GM12891 (cell line): ENCODE measurements at regions not wholly inside any gene's neighbourhood (a gene's known extent, or its start where the extent isn't known, plus 50 kb on each side); places are given as distances from the start of the nearest gene placed in this dataset.

ENCODE experiments used
- PAX5 ChIP-seq: IDR thresholded peaks from 2 replicates; pipeline ENCODE4 v1.6.1; 2011; ENCODE audit warnings: low read length, moderate library complexity, mild to moderate bottlenecking; ENCODE audit not compliant: insufficient read depth, severe bottlenecking
- POLR2A ChIP-seq: IDR thresholded peaks from 2 replicates; pipeline ENCODE4 v1.6.1; 2011; ENCODE audit warnings: low read depth, low read length, control low read depth
- POLR2AphosphoS5 ChIP-seq: IDR thresholded peaks from 2 replicates; pipeline ENCODE4 v1.6.1; 2011; ENCODE audit warnings: low read depth, low read length, control low read depth
- POU2F2 ChIP-seq: IDR thresholded peaks from 2 replicates; pipeline ENCODE4 v1.6.1; 2011; ENCODE audit warnings: low read depth, mild to moderate bottlenecking, control low read depth, low read length, moderate library complexity
- SPI1 ChIP-seq: IDR thresholded peaks from 2 replicates; pipeline ENCODE4 v1.6.1; 2011; ENCODE audit warnings: low read depth, low read length, control low read depth

- TF ChIP-seq POLR2A, result no peak
- TF ChIP-seq POU2F2, result no peak
- TF ChIP-seq SPI1, result no peak
- no peak for TF ChIP-seq POLR2AphosphoS5
- no peak for TF ChIP-seq PAX5
Observed at GRCh38 chr12:125371033-125371432, 305.8 kb downstream of the AACS start.
